Central memory CD8-positive, alpha-beta T cell (primary cell): ENCODE measurements at regions not wholly inside any gene's neighbourhood (a gene's known extent, or its start where the extent isn't known, plus 50 kb on each side); places are given as distances from the start of the nearest gene placed in this dataset.
"Not testable (repeated sequence)": the region's sequence is repeated elsewhere in the genome, so short reads cannot be mapped to it uniquely, and the experiment has no call there.

Source experiments
- ATAC-seq: fragments of 150-1000 bp; cut with Tn5 transposase; replicated peaks from 2 replicates; pipeline ENCODE4 v1.10.0; 2022; ENCODE audit warnings: mild to moderate bottlenecking, moderate FRiP score, moderate number of reproducible peaks; ENCODE audit not compliant: poor library complexity, severe bottlenecking; ENCODE audit errors: extremely low read depth
- DNase-seq, 2 donors: peaks; one replicate each; pipeline ENCODE4 v3.0.0; 2021; ENCODE audit warnings: low spot score in 2 of 2
- H3K27ac Mint-ChIP-seq: one replicate; pipeline ENCODE4 v1.8.0; 2022; ENCODE audit warnings: low read depth, mild to moderate bottlenecking, moderate library complexity, mixed read lengths
- H3K27me3 Mint-ChIP-seq: one replicate; pipeline ENCODE4 v1.8.0; 2022; ENCODE audit warnings: mixed read lengths
- H3K36me3 Mint-ChIP-seq: one replicate; pipeline ENCODE4 v1.8.0; 2022; ENCODE audit warnings: mild to moderate bottlenecking, moderate library complexity, mixed read lengths; ENCODE audit not compliant: insufficient read depth
- H3K4me1 Mint-ChIP-seq: one replicate; pipeline ENCODE4 v1.8.0; 2022; ENCODE audit warnings: mixed read lengths
- H3K4me3 Mint-ChIP-seq: one replicate; pipeline ENCODE4 v1.8.0; 2022; ENCODE audit warnings: mild to moderate bottlenecking, moderate library complexity, mixed read lengths
- H3K9me3 Mint-ChIP-seq: one replicate; pipeline ENCODE4 v1.8.0; 2022; ENCODE audit warnings: mixed read lengths

- Mint-ChIP-seq H3K9me3 (no peaks in the 10 kb centered on the region), H3K4me3 (no peak overlapping the region), H3K27me3 (peaks cover 37% of the 10 kb centered on the region), H3K4me1 (peaks cover 9% of the 10 kb centered on the region), H3K36me3 (no peaks in the 10 kb centered on the region), H3K27ac (no peak overlapping the region)
- ATAC-seq (no peak), DNase-seq (no peak)
Observed at GRCh38 chr11:70594606-70595005, 196.3 kb downstream of the CTTN start.

GRCh38 chr11:70595016-70595415 is 196.7 kb downstream of the CTTN start:
- Mint-ChIP-seq H3K4me1 (peaks cover 7% of the 10 kb centered on the region), H3K27ac (no peak overlapping the region), H3K27me3 (peaks cover 33% of the 10 kb centered on the region), H3K9me3 (no peaks in the 10 kb centered on the region), H3K4me3 (no peak overlapping the region), H3K36me3 (no peaks in the 10 kb centered on the region)
- no peak for ATAC-seq
- no peak for DNase-seq

- H3K9me3 Mint-ChIP-seq: no peaks in the 10 kb centered on the region
- no peak for ATAC-seq
- H3K4me3 Mint-ChIP-seq: no peak overlapping the region
- H3K36me3 Mint-ChIP-seq: no peaks in the 10 kb centered on the region
- H3K4me1 Mint-ChIP-seq: peaks cover 7% of the 10 kb centered on the region
- peaks cover 33% of the 10 kb centered on the region for H3K27me3 Mint-ChIP-seq
- no peak overlapping the region for H3K27ac Mint-ChIP-seq
- DNase-seq: no peak
Observed at GRCh38 chr11:70595452-70595851, 197.1 kb downstream of the CTTN start.

- no peak for DNase-seq
- H3K4me1 Mint-ChIP-seq: peaks cover 1% of the 10 kb centered on the region
- H3K27ac Mint-ChIP-seq: no peak overlapping the region
- no peaks in the 10 kb centered on the region for H3K36me3 Mint-ChIP-seq
- H3K27me3 Mint-ChIP-seq: peaks cover 28% of the 10 kb centered on the region
- no peaks in the 10 kb centered on the region for H3K9me3 Mint-ChIP-seq
- no peak for ATAC-seq
- no peak overlapping the region for H3K4me3 Mint-ChIP-seq
Observed at GRCh38 chr11:70596091-70596490, 197.8 kb downstream of the CTTN start.

GRCh38 chr11:70597006-70597555 is 198.8 kb downstream of the CTTN start:
- Mint-ChIP-seq H3K27ac (no peak overlapping the region), H3K4me1 (no peaks in the 10 kb centered on the region), H3K4me3 (no peak overlapping the region), H3K9me3 (no peaks in the 10 kb centered on the region), H3K36me3 (no peaks in the 10 kb centered on the region), H3K27me3 (peaks cover 23% of the 10 kb centered on the region)
- DNase-seq: no peak
- ATAC-seq: no peak

GRCh38 chr11:70597751-70598625 is 199.7 kb downstream of the CTTN start:
- DNase-seq: no peak
- H3K4me1 Mint-ChIP-seq: no peaks in the 10 kb centered on the region
- no peak overlapping the region for H3K4me3 Mint-ChIP-seq
- no peaks in the 10 kb centered on the region for H3K36me3 Mint-ChIP-seq
- H3K27me3 Mint-ChIP-seq: peaks cover 23% of the 10 kb centered on the region
- no peak for ATAC-seq
- no peaks in the 10 kb centered on the region for H3K9me3 Mint-ChIP-seq
- H3K27ac Mint-ChIP-seq: no peak overlapping the region

GRCh38 chr11:70600911-70601415 is 202.6 kb downstream of the CTTN start:
- ATAC-seq, H3K4me1 Mint-ChIP-seq, H3K27ac Mint-ChIP-seq, H3K9me3 Mint-ChIP-seq, DNase-seq, H3K4me3 Mint-ChIP-seq, H3K36me3 Mint-ChIP-seq: not testable (repeated sequence)
- H3K27me3 Mint-ChIP-seq: peaks cover 23% of the 10 kb centered on the region

GRCh38 chr11:70601861-70602538 is 203.7 kb downstream of the CTTN start:
- H3K27ac Mint-ChIP-seq: no peak overlapping the region
- no peak overlapping the region for H3K4me3 Mint-ChIP-seq
- no peak for DNase-seq
- no peaks in the 10 kb centered on the region for H3K36me3 Mint-ChIP-seq
- peaks cover 15% of the 10 kb centered on the region for H3K27me3 Mint-ChIP-seq
- no peaks in the 10 kb centered on the region for H3K4me1 Mint-ChIP-seq
- H3K9me3 Mint-ChIP-seq: no peaks in the 10 kb centered on the region
- no peak for ATAC-seq

- Mint-ChIP-seq H3K4me3 (no peak overlapping the region), H3K27me3 (peaks cover 3% of the 10 kb centered on the region)
Observed at GRCh38 chr11:70603114-70603755, 204.9 kb downstream of the CTTN start.

GRCh38 chr11:70603756-70604211 is 205.5 kb downstream of the CTTN start:
- DNase-seq (no peak), ATAC-seq (no peak)
- no peak overlapping the region for H3K4me3 Mint-ChIP-seq
- H3K4me1 Mint-ChIP-seq: no peaks in the 10 kb centered on the region
- no peak overlapping the region for H3K27ac Mint-ChIP-seq
- H3K9me3 Mint-ChIP-seq: no peaks in the 10 kb centered on the region
- H3K27me3 Mint-ChIP-seq: no peaks in the 10 kb centered on the region
- H3K36me3 Mint-ChIP-seq: no peaks in the 10 kb centered on the region

More at GRCh38 chr11:70603114-70603755, 204.9 kb downstream of the CTTN start:
- Mint-ChIP-seq H3K4me1 (no peaks in the 10 kb centered on the region), H3K27ac (no peak overlapping the region), H3K9me3 (no peaks in the 10 kb centered on the region), H3K36me3 (no peaks in the 10 kb centered on the region)
- no peak for DNase-seq
- no peak for ATAC-seq

- no peaks in the 10 kb centered on the region for H3K9me3 Mint-ChIP-seq
- no peaks in the 10 kb centered on the region for H3K27me3 Mint-ChIP-seq
- H3K4me1 Mint-ChIP-seq: no peaks in the 10 kb centered on the region
- no peak overlapping the region for H3K27ac Mint-ChIP-seq
- H3K4me3 Mint-ChIP-seq: no peak overlapping the region
- DNase-seq: no peak
- no peak for ATAC-seq
- no peaks in the 10 kb centered on the region for H3K36me3 Mint-ChIP-seq
Observed at GRCh38 chr11:70604221-70604620, 205.9 kb downstream of the CTTN start.

GRCh38 chr11:70604630-70605467 is 206.5 kb downstream of the CTTN start:
- H3K4me1 Mint-ChIP-seq: no peaks in the 10 kb centered on the region
- ATAC-seq (no peak), DNase-seq (no peak)
- H3K27me3 Mint-ChIP-seq: no peaks in the 10 kb centered on the region
- no peaks in the 10 kb centered on the region for H3K9me3 Mint-ChIP-seq
- no peaks in the 10 kb centered on the region for H3K36me3 Mint-ChIP-seq
- no peak overlapping the region for H3K4me3 Mint-ChIP-seq
- no peak overlapping the region for H3K27ac Mint-ChIP-seq
